Hepatocyte (in vitro differentiated cells): ENCODE measurements at regions not wholly inside any gene's neighbourhood (a gene's known extent, or its start where the extent isn't known, plus 50 kb on each side); places are given as distances from the start of the nearest gene placed in this dataset.
"Not testable (repeated sequence)": the region's sequence is repeated elsewhere in the genome, so short reads cannot be mapped to it uniquely, and the experiment has no call there.

ENCODE experiments used
- DNase-seq: peaks from one replicate; pipeline ENCODE4 v3.0.0-alpha.2; 2016; ENCODE audit warnings: low spot score
- H2AFZ ChIP-seq: fragments of 200-600 bp; sonication (generic); 2 replicates; pipeline ENCODE4 v1.6.0; 2016; ENCODE audit warnings: antibody characterized with exemption, mild to moderate bottlenecking
- H3K27ac ChIP-seq: fragments of 200-600 bp; sonication (generic); 2 replicates; pipeline ENCODE4 v1.5.1; 2016; ENCODE audit warnings: mild to moderate bottlenecking
- H3K27me3 ChIP-seq: fragments of 200-600 bp; sonication (generic); 2 replicates; pipeline ENCODE4 v1.6.1; 2016
- H3K36me3 ChIP-seq: fragments of 200-600 bp; sonication (generic); replicated peaks from 2 replicates; pipeline ENCODE4 v1.5.1; 2016; ENCODE audit warnings: low read depth; ENCODE audit not compliant: insufficient read depth
- H3K4me1 ChIP-seq: fragments of 200-600 bp; sonication (generic); 2 replicates; pipeline ENCODE4 v1.5.1; 2016; ENCODE audit warnings: mild to moderate bottlenecking, moderate library complexity; ENCODE audit not compliant: insufficient read depth
- H3K4me2 ChIP-seq: fragments of 200-600 bp; sonication (generic); 2 replicates; pipeline ENCODE4 v1.6.0; 2016
- H3K4me3 ChIP-seq: fragments of 200-600 bp; sonication (generic); 2 replicates; pipeline ENCODE4 v1.5.1; 2016; ENCODE audit warnings: mild to moderate bottlenecking
- H3K79me2 ChIP-seq: fragments of 200-600 bp; sonication (generic); 2 replicates; pipeline ENCODE4 v1.6.0; 2017; ENCODE audit warnings: mild to moderate bottlenecking
- H3K9me2 ChIP-seq: fragments of 200-600 bp; sonication (generic); replicated peaks from 2 replicates; pipeline ENCODE4 v1.6.0; 2017; ENCODE audit warnings: mild to moderate bottlenecking; ENCODE audit not compliant: insufficient read depth
- H3K9me3 ChIP-seq: fragments of 200-600 bp; sonication (generic); 2 replicates; pipeline ENCODE4 v1.5.1; 2016; ENCODE audit warnings: low read depth, mild to moderate bottlenecking
- H4K20me1 ChIP-seq: fragments of 200-600 bp; sonication (generic); 2 replicates; pipeline ENCODE4 v1.6.0; 2016; ENCODE audit warnings: mild to moderate bottlenecking; ENCODE audit not compliant: insufficient read depth, poor library complexity, severe bottlenecking
- CTCF ChIP-seq: fragments of 200-600 bp; sonication (generic); IDR thresholded peaks from 2 replicates; pipeline ENCODE4 v1.5.1; 2016; ENCODE audit warnings: antibody characterized with exemption, mild to moderate bottlenecking; ENCODE audit not compliant: poor library complexity
- EZH2 ChIP-seq: fragments of 200-600 bp; sonication (generic); IDR thresholded peaks from 2 replicates; pipeline ENCODE4 v1.6.1; 2016; ENCODE audit warnings: antibody characterized with exemption, mild to moderate bottlenecking, borderline replicate concordance
- EZH2phosphoT487 ChIP-seq: fragments of 200-600 bp; sonication (generic); IDR thresholded peaks from one replicate; pipeline ENCODE4 v1.6.1; 2018; ENCODE audit warnings: antibody characterized with exemption, mild to moderate bottlenecking, low read depth, moderate library complexity; ENCODE audit not compliant: unreplicated experiment, severe bottlenecking
- WGBS: methylation state at CpG from one replicate; pipeline ENCODE4 v1.1.6; 2016; ENCODE audit warnings: low lambda C conversion rate; ENCODE audit errors: missing lambda C conversion rate; 5-methylcytosine and 5-hydroxymethylcytosine counted together

GRCh38 chr2:49715597-49715996, 561.3 kb upstream of the FSHR start:
- no peaks in the 10 kb centered on the region for H3K9me2 ChIP-seq
- no peaks in the 10 kb centered on the region for H3K9me3 ChIP-seq
- no peak overlapping the region for H3K27ac ChIP-seq
- H4K20me1 ChIP-seq: no peaks in the 10 kb centered on the region
- H3K4me3 ChIP-seq: no peak overlapping the region
- 68% methylated on average over 4 of the region's 4 CpGs for WGBS
- no peak for DNase-seq
- no peaks in the 10 kb centered on the region for H3K27me3 ChIP-seq
- no peak for TF ChIP-seq CTCF
- no peak for TF ChIP-seq EZH2phosphoT487
- no peak for TF ChIP-seq EZH2
- no peak overlapping the region for H2AFZ ChIP-seq
- H3K4me1 ChIP-seq: no peaks in the 10 kb centered on the region
- H3K4me2 ChIP-seq: no peak overlapping the region
- no peaks in the 10 kb centered on the region for H3K79me2 ChIP-seq
- H3K36me3 ChIP-seq: no peaks in the 10 kb centered on the region

- Histone ChIP-seq H3K27me3 (no peaks in the 10 kb centered on the region), H3K79me2 (no peaks in the 10 kb centered on the region), H4K20me1 (no peaks in the 10 kb centered on the region), H2AFZ (no peak overlapping the region), H3K4me2 (no peak overlapping the region), H3K9me2 (no peaks in the 10 kb centered on the region), H3K36me3 (no peaks in the 10 kb centered on the region), H3K4me1 (no peaks in the 10 kb centered on the region), H3K9me3 (no peaks in the 10 kb centered on the region), H3K4me3 (no peak overlapping the region), H3K27ac (no peak overlapping the region)
- 74% methylated on average over 2 of the region's 2 CpGs for WGBS
- TF ChIP-seq EZH2phosphoT487: no peak
- no peak for TF ChIP-seq EZH2
- TF ChIP-seq CTCF: no peak
- DNase-seq: no peak
Observed at GRCh38 chr2:49714454-49714853, 560.1 kb upstream of the FSHR start.

- H3K9me3 ChIP-seq: no peaks in the 10 kb centered on the region
- 64% methylated on average over 3 of the region's 3 CpGs for WGBS
- H3K27ac ChIP-seq: no peak overlapping the region
- TF ChIP-seq EZH2 (no peak), CTCF (no peak), EZH2phosphoT487 (no peak)
- H3K27me3 ChIP-seq: no peaks in the 10 kb centered on the region
- H2AFZ ChIP-seq: no peak overlapping the region
- H3K4me1 ChIP-seq: no peaks in the 10 kb centered on the region
- H4K20me1 ChIP-seq: no peaks in the 10 kb centered on the region
- H3K4me3 ChIP-seq: no peak overlapping the region
- DNase-seq: peak; percentile 36
- no peaks in the 10 kb centered on the region for H3K79me2 ChIP-seq
- H3K36me3 ChIP-seq: no peaks in the 10 kb centered on the region
- no peaks in the 10 kb centered on the region for H3K9me2 ChIP-seq
- no peak overlapping the region for H3K4me2 ChIP-seq
Observed at GRCh38 chr2:49702740-49703139, 548.4 kb upstream of the FSHR start.

GRCh38 chr2:49693961-49694360, 539.6 kb upstream of the FSHR start:
- no peak overlapping the region for H2AFZ ChIP-seq
- no peaks in the 10 kb centered on the region for H3K9me3 ChIP-seq
- no peak overlapping the region for H3K4me3 ChIP-seq
- H4K20me1 ChIP-seq: no peaks in the 10 kb centered on the region
- no peaks in the 10 kb centered on the region for H3K4me1 ChIP-seq
- H3K36me3 ChIP-seq: no peaks in the 10 kb centered on the region
- H3K27ac ChIP-seq: no peak overlapping the region
- H3K4me2 ChIP-seq: no peak overlapping the region
- TF ChIP-seq EZH2phosphoT487: no peak
- TF ChIP-seq EZH2: no peak
- no peak for TF ChIP-seq CTCF
- H3K79me2 ChIP-seq: no peaks in the 10 kb centered on the region
- no peaks in the 10 kb centered on the region for H3K9me2 ChIP-seq
- no peaks in the 10 kb centered on the region for H3K27me3 ChIP-seq
- DNase-seq: no peak

- not testable (repeated sequence) for H3K36me3 ChIP-seq, H3K27me3 ChIP-seq, H3K4me1 ChIP-seq, H3K9me3 ChIP-seq, H3K79me2 ChIP-seq, H4K20me1 ChIP-seq, H2AFZ ChIP-seq, H3K4me3 ChIP-seq, DNase-seq, H3K9me2 ChIP-seq, H3K4me2 ChIP-seq, H3K27ac ChIP-seq
- 95% methylated on average over 2 of the region's 2 CpGs for WGBS
Observed at GRCh38 chr2:49692022-49692421, 537.7 kb upstream of the FSHR start.
